D341Med (cell line): ENCODE measurements at regions not wholly inside any gene's neighbourhood (a gene's known extent, or its start where the extent isn't known, plus 50 kb on each side); places are given as distances from the start of the nearest gene placed in this dataset.
"Not testable (repeated sequence)": the region's sequence is repeated elsewhere in the genome, so short reads cannot be mapped to it uniquely, and the experiment has no call there.

Experiments
- DNase-seq: peaks from one replicate; pipeline ENCODE4 v3.0.0; 2012; ENCODE audit warnings: low spot score

DNA sequence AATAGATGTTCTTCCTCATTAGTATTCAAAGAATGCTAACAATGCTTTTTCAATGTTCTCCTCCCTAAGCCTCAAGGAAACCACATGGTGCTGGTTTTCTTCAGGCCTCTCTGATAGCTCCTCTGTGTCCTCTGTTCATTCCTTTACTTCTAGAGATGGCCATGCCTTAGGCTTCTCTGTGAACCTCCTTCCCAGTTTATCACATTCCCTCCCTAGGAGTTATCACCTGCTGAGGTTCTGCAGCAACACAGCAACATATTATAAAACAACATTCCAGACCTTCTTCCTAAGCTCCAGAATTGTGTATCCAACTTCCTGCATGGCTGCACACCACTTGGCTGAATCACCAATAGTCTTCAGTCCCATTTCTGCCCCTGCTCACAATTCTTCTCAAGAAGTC is 325.5 kb downstream of the IRS1 start:
- DNase-seq, result no peak

DNA sequence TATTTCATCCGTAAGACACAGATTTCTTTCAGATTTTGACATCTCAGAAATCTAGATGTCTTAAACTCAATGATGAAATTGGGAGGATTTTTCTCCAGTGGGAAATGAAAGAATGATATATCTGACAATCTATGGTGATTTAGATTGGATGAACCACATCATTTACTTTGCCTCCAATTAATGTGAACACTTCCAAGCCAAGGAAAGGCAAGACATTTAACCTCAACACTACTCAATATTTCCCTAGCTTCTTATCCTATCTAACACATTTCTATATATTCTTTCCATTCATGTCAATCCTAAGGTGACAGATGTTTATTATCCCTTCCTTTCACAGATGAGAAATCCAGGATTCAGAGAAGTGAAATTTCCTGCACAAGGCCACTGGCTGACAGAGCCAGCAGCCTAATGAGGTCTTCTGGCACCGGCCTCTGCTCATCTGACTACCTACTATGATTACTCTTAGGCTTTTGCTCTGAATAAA is 327.6 kb downstream of the IRS1 start:
- no peak for DNase-seq

DNA sequence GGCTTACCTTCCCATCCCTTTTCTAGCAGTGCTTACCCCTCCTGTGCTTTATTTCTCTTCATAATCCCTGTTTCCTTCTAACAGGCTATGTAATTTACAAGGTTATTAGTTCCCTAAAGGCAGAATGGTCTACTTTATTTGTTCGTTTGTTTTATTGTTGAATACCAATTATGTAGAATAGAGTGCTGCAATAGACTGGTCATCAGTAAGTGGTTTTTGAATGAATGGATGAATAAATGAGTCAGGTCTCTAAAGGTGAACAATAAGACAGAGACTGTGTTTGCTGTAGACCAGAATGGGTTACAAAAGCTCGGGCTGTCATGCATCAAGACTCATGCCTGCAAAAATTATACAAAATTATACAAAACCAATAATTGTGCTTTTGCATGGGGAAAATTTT is 332.0 kb downstream of the IRS1 start:
- no peak for DNase-seq

GRCh38 chr2:226467221-226467620 is 332.4 kb downstream of the IRS1 start:
- DNase-seq, result no peak

DNA sequence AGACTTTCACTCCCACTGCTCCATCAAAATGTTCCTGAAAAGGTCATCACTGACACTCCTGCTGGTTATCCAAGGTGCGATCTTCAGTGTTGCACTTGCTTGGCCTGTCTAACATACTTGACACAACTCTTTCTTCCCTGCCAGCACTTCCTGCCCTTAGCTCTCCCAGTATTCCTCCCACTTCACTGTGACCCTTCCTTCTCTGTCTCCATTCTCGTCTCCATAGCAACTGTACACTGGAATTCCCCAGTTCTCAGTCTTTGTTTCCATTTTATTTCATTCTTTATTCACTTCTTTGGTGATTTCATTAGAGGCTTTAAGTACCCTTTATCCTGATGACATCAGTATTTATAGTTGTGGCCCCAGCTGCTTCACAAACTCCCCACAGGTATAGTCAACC is 333.0 kb downstream of the IRS1 start:
- no peak for DNase-seq

- no peak for DNase-seq
These were observed 333.5 kb downstream of the IRS1 start for GRCh38 chr2:226466124-226466523.

DNA sequence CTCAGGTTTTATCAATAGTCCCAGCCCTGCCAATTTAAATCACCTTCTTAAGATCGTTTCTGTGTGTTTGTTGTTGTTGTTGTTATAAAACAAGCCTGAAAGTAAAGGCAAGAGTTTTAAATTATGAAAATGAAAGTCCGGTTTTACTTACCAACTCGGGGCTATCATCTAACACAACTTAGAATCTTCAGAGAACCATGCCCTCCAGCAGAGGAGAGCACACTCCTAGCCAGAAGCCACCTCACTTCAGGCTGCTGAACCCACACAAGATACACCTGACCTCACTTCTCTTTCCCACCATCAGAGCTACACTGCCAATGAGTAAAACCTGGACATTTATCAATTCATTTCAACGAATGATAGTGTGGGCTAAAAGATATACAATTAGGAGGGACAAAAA is 335.2 kb downstream of the IRS1 start:
- DNase-seq, result no peak

DNA sequence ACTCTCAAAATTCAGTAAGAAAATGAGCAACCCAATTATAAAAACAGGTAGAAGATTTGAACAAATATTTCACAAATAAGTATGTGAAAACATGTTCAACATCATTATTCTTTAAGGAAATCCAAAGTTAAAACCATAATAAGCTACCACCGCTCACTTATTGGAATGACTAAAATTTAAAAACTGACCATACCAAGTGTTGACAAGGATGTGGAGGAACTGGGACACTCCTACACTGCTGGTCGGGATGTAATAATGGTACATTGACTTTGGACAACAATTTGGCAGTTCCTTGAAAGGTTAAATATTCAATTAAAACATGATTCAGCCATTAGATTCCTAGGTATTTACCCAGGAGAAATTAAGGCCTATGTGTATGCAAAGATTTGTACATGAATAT is 336.5 kb downstream of the IRS1 start:
- no peak for DNase-seq

DNA sequence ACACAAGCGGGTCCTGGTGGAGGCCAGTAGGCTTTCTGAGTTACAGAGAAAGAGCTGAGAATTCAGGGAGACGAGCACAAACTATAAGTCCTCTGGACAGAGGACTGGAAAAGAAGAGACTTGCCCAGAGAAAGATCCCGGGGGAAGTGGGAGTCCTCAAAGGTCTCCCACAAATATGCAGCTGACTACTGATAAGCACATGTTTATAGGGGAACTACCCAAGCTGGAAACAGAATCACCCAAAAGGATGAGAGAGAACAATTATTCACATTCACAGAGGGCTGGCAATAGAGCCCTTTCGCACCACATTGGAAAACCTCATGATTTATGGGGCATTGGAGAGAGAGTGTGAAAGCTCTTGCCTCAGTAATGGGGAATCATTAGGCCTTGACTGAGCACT is 337.6 kb downstream of the IRS1 start:
- DNase-seq, result no peak

GRCh38 chr2:226456144-226456543 is 343.5 kb downstream of the IRS1 start:
- DNase-seq, result not testable (repeated sequence)

DNA sequence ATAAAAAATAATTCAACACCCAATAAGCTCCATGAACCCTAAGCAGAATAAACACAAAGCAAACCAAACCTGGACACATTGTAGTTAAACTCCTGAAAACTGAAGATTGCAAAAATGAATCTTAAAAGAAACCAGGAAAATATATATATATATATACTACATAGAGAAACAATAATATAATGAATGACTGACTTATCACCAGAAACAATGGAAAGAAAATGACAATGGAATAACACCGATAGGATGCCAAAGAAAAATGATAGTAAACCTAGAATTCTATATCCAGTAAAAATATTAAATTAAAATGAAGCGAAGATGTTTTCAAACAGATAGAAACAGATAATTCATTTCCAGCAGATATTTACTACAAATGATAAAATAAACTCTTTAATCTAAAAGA is 346.9 kb downstream of the IRS1 start:
- DNase-seq, result no peak

DNA sequence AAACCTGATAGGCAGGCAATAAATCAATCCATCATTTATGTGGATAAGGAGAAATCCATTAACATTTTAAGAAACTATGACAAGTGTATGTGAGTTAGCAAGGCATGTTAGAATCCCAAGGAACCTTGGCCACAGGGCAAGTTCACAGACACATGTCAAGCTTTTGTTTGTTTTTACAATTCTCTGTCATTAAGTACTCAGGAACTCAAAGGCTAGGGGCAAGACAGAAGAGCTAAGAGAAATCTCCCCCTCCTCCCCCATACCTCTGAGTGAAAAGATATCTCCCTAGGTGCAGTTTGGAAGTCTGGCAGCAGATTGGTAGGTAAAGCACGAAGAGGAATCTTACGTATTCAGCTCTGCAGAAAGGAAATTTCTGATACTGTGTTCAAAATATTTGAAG is 348.1 kb downstream of the IRS1 start:
- no peak for DNase-seq

- no peak for DNase-seq
These were observed 349.5 kb downstream of the IRS1 start for GRCh38 chr2:226450141-226450540.

- DNase-seq, result no peak
These were observed 352.0 kb downstream of the IRS1 start for GRCh38 chr2:226447338-226448300.

GRCh38 chr2:226446406-226447001 is 353.1 kb downstream of the IRS1 start:
- DNase-seq, result no peak

DNA sequence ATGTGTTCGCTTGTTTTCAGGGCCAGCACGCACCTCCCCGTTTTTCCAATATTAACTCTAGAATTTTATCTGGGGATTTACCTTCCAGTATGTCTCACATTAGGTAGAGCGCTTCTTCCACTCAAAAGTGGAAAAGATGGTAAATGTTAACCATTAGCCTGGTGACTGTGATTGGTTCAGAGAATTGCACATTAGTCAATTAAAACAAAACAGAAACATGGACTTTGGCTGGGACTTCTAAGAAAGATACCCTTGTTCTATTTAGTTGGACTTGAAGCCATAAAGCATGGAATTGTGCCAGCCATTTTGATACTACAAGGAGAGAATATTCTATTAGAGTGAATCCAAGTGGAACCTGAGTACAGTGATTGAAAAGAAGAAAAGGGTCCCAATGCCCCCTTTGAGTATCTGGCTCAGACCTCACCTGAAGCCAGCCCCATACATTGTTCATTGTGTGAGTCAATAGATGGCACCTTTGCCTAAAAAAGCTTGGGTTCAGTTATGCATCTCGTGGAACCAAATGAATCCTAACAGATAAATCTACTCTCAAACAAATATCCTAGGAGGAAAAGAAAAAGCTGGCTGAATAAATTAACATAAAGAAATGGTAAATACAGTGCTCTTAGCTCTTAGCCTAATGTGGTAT is 354.3 kb downstream of the IRS1 start:
- DNase-seq, result no peak

DNA sequence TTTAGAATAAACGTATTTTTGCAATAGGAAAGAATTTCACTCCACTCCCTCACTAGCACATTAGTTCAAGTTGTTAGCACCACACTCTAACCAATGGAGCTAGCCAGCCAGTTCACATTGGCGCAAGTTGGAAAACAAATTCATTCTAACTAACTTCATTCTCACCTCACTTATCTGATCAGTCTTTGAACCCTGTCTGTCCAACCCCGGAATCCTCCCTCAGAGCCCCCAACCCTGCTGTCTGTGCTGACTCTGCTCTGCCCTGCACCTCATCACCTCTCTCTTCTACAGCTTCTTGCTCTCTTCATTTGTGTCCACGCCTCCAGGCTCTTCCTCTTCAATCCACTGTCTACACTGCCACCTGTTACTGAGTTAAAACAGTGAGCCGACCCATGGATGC is 356.5 kb downstream of the IRS1 start:
- no peak for DNase-seq

GRCh38 chr2:226440127-226440918 is 359.3 kb downstream of the IRS1 start:
- no peak for DNase-seq

GRCh38 chr2:226439337-226439736 is 360.3 kb downstream of the IRS1 start:
- no peak for DNase-seq

GRCh38 chr2:226435146-226435545 is 364.5 kb downstream of the IRS1 start:
- no peak for DNase-seq

- no peak for DNase-seq
These were observed 364.9 kb downstream of the IRS1 start for GRCh38 chr2:226434702-226435101.

DNA sequence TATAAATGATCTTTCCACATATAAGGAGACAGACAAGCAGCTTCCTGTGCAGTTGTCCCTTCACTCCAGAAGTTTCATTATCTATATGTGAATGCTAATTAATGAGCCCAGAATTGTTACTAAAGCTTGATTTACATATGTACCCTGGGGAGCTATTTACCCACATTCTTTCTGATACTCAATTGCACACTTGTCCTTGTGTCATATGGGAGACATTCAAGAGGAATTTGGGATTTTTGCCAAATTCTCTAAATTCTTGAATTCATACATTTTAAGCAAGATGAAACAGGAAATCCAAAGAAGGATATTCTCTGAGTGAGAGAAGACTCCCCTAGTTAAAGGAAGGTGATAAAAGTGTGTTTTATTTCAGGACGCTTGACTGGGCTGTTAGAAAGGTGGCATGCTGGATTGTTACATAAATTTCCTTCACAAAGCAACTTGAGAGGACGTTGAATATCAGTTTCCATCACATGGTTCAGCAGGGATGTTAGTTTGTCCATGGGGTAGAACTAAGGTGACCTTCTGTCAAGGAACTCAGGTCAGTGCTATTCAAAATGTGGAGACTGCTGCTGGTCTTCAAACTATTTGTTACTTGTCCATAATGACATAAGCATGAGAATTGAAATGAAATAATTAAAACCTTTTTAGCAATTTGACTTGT is 368.2 kb downstream of the IRS1 start:
- no peak for DNase-seq
